Smooth muscle cell (in vitro differentiated cells): ENCODE measurements at regions not wholly inside any gene's neighbourhood (a gene's known extent, or its start where the extent isn't known, plus 50 kb on each side); places are given as distances from the start of the nearest gene placed in this dataset.
A peak's percentile ranks its signal among the peaks of the same experiment; 100 is the strongest.

Source experiments
- DNase-seq: peaks from one replicate; lab custom pipeline; 2025; ENCODE audit not compliant: unreplicated experiment; lab: John Stamatoyannopoulos, UW
- H2AFZ ChIP-seq: fragments of 200-600 bp; sonication (generic); 2 replicates; pipeline ENCODE4 v1.6.0; 2016; ENCODE audit warnings: antibody characterized with exemption, low read depth, mild to moderate bottlenecking
- H3F3A ChIP-seq: fragments of 200-600 bp; sonication (generic); 2 replicates; pipeline ENCODE4 v1.6.0; 2017; ENCODE audit warnings: antibody characterized with exemption, low read depth
- H3K27ac ChIP-seq: fragments of 200-600 bp; sonication (generic); 2 replicates; pipeline ENCODE4 v1.5.1; 2016; ENCODE audit warnings: low read depth, mild to moderate bottlenecking
- H3K27me3 ChIP-seq: fragments of 200-600 bp; sonication (generic); 2 replicates; pipeline ENCODE4 v1.6.1; 2016; ENCODE audit warnings: low read depth, mild to moderate bottlenecking
- H3K36me3 ChIP-seq: fragments of 200-600 bp; sonication (generic); 2 replicates; pipeline ENCODE4 v1.5.1; 2016; ENCODE audit warnings: low read depth
- H3K4me1 ChIP-seq: fragments of 200-600 bp; sonication (generic); 2 replicates; pipeline ENCODE4 v1.5.1; 2016; ENCODE audit warnings: low read depth
- H3K4me2 ChIP-seq: fragments of 200-600 bp; sonication (generic); 2 replicates; pipeline ENCODE4 v1.6.0; 2016; ENCODE audit warnings: mild to moderate bottlenecking
- H3K4me3 ChIP-seq: fragments of 200-600 bp; sonication (generic); 2 replicates; pipeline ENCODE4 v1.5.1; 2016; ENCODE audit warnings: mild to moderate bottlenecking
- H3K79me2 ChIP-seq: fragments of 200-600 bp; sonication (generic); 2 replicates; pipeline ENCODE4 v1.6.0; 2016; ENCODE audit warnings: low read depth, mild to moderate bottlenecking
- H3K9ac ChIP-seq: fragments of 200-600 bp; sonication (generic); 2 replicates; pipeline ENCODE4 v1.6.0; 2016; ENCODE audit warnings: low read depth
- H3K9me3 ChIP-seq: fragments of 200-600 bp; sonication (generic); replicated peaks from 2 replicates; pipeline ENCODE4 v1.5.1; 2016; ENCODE audit warnings: low read depth
- H4K20me1 ChIP-seq: fragments of 200-600 bp; sonication (generic); 2 replicates; pipeline ENCODE4 v1.6.0; 2016; ENCODE audit warnings: low read depth
- WGBS: methylation state at CpG from one replicate; pipeline ENCODE4 v1.1.7; 2016; ENCODE audit warnings: low lambda C conversion rate; 5-methylcytosine and 5-hydroxymethylcytosine counted together
- TF ChIP-seq, protein P1 (sequence below): fragments of 200-600 bp; sonication (generic); IDR thresholded peaks from 2 replicates; pipeline ENCODE4 v1.5.1; 2017; ENCODE audit warnings: borderline replicate concordance, mild to moderate bottlenecking, antibody characterized with exemption; ENCODE audit not compliant: insufficient read depth, poor library complexity, severe bottlenecking

DNA sequence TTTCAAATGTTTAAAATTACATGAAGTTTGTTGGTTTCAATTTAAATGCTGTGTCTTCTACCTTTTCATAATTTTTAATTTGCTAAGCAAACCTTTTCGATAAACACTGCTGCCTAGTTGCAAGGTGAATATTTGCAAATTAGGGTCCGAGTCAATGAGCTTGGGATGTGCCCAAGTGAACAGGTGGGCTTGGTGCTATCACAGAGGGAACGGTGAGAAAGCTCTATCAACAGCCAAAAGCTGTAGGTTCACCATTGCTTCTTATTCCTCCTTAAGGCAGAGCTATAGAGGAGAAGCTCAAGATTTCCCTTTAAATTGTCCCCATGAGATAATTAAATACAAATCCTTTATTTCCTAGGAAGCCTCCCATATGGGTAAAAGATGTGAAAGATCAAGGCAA is 245.3 kb upstream of the CELF2 start:
- Histone ChIP-seq H2AFZ (no peak overlapping the region), H3K27ac (no peak overlapping the region), H4K20me1 (no peaks in the 10 kb centered on the region), H3K4me3 (no peak overlapping the region), H3F3A (no peaks in the 10 kb centered on the region), H3K4me2 (no peak overlapping the region), H3K4me1 (no peaks in the 10 kb centered on the region), H3K27me3 (no peaks in the 10 kb centered on the region), H3K9me3 (no peaks in the 10 kb centered on the region), H3K9ac (no peak overlapping the region), H3K36me3 (no peaks in the 10 kb centered on the region), H3K79me2 (no peaks in the 10 kb centered on the region)
- WGBS = 88% methylated on average over 3 of the region's 3 CpGs
- DNase-seq = no peak
- TF ChIP-seq, protein P1, sequence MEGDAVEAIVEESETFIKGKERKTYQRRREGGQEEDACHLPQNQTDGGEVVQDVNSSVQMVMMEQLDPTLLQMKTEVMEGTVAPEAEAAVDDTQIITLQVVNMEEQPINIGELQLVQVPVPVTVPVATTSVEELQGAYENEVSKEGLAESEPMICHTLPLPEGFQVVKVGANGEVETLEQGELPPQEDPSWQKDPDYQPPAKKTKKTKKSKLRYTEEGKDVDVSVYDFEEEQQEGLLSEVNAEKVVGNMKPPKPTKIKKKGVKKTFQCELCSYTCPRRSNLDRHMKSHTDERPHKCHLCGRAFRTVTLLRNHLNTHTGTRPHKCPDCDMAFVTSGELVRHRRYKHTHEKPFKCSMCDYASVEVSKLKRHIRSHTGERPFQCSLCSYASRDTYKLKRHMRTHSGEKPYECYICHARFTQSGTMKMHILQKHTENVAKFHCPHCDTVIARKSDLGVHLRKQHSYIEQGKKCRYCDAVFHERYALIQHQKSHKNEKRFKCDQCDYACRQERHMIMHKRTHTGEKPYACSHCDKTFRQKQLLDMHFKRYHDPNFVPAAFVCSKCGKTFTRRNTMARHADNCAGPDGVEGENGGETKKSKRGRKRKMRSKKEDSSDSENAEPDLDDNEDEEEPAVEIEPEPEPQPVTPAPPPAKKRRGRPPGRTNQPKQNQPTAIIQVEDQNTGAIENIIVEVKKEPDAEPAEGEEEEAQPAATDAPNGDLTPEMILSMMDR = no peak

DNA sequence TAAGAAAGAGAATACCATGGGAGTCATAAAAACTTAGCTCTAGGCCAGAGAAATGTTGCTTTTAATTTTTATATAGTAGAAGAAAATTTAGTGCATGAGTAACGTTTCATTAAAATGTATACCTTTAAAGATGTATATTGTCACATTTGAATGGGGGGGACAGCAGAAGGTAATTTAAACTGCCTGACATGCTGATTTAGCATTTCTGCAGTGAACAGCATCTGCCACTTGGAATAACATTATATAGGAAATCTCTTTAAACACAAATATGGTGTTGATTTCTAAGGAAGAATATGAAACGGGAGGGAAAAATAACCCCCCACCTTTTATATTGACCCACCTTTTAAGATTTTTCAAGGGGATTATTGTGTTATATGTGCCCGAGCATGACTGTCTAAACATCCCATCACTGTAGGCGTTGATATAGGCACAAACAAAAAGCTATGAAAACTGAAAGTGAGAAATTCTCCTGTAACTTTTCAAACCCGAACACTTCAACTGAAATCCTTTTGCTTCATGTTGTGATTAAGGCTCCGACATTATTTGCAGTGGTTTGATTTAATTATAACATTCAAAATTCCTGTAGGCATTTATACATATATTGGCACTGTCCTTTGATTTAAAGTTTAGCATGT is 244.7 kb upstream of the CELF2 start:
- H3K4me3 ChIP-seq = no peak overlapping the region
- H3K9ac ChIP-seq = no peak overlapping the region
- H3K79me2 ChIP-seq = no peaks in the 10 kb centered on the region
- no peaks in the 10 kb centered on the region for H3K4me1 ChIP-seq
- no peaks in the 10 kb centered on the region for H3K27me3 ChIP-seq
- no peak overlapping the region for H3K4me2 ChIP-seq
- 93% methylated on average over 6 of the region's 6 CpGs for WGBS
- no peaks in the 10 kb centered on the region for H4K20me1 ChIP-seq
- no peaks in the 10 kb centered on the region for H3K9me3 ChIP-seq
- no peaks in the 10 kb centered on the region for H3K36me3 ChIP-seq
- DNase-seq = no peak
- no peaks in the 10 kb centered on the region for H3F3A ChIP-seq
- no peak overlapping the region for H2AFZ ChIP-seq
- TF ChIP-seq, protein P1 = no peak
- no peak overlapping the region for H3K27ac ChIP-seq

DNA sequence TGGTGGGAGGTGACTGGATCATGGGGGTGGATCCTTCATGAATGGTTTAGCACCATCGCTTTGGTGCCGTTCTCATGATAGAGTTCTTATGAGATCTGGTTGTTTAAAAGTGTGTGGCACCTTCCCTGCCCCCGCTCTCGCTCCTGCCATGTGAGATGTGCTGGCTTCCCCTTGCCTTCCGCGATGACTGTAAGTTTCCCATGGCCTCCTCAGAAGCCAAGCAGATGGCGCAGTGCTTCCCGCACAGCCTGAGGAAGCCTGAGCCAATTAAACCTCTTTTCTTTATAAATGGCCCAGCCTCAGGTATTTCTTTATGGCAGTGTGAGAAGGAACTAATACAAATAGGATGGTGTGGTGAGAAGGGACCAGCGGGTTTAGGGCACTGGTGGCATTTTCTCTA is 243.3 kb upstream of the CELF2 start:
- Histone ChIP-seq H2AFZ (no peak overlapping the region), H3K9me3 (no peaks in the 10 kb centered on the region), H3K36me3 (no peaks in the 10 kb centered on the region), H3K9ac (no peak overlapping the region), H3K4me1 (no peaks in the 10 kb centered on the region), H3F3A (no peaks in the 10 kb centered on the region), H3K4me3 (no peak overlapping the region), H3K27me3 (no peaks in the 10 kb centered on the region), H3K4me2 (no peak overlapping the region), H3K79me2 (no peaks in the 10 kb centered on the region), H4K20me1 (no peaks in the 10 kb centered on the region), H3K27ac (no peak overlapping the region)
- TF ChIP-seq, protein P1 = no peak
- 97% methylated on average over 9 of the region's 9 CpGs for WGBS
- DNase-seq = no peak

DNA sequence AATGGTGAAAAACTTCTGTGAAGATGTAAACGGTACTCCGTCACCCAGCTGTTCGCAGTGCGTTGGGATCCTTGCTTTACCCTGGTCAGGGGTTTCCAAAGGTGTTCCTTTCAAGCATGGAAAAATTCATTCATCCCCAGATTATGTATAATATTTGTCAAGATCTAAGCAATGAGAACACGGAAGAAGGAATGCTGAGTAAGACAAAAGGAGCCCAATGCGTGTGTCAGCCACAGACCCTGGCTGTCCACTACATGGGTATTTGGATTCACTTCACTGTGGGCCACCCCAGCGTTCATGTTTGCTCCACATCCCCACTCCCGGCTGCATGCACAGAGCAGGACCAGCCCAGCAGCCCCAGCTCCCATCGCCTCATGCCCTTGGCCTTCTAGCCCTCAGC is 241.3 kb upstream of the CELF2 start:
- 97% methylated on average over 9 of the region's 9 CpGs for WGBS
- TF ChIP-seq, protein P1 = no peak
- Histone ChIP-seq H3F3A (no peaks in the 10 kb centered on the region), H3K4me2 (no peak overlapping the region), H4K20me1 (no peaks in the 10 kb centered on the region), H2AFZ (peak overlapping the region; percentile 36), H3K27ac (no peak overlapping the region), H3K9ac (no peak overlapping the region), H3K79me2 (no peaks in the 10 kb centered on the region), H3K9me3 (no peaks in the 10 kb centered on the region), H3K27me3 (no peaks in the 10 kb centered on the region), H3K4me3 (no peak overlapping the region), H3K4me1 (no peaks in the 10 kb centered on the region), H3K36me3 (no peaks in the 10 kb centered on the region)
- no peak for DNase-seq
